22Rv1 (cell line): ENCODE measurements at regions not wholly inside any gene's neighbourhood (a gene's known extent, or its start where the extent isn't known, plus 50 kb on each side); places are given as distances from the start of the nearest gene placed in this dataset.

Experiments used
- H3K27ac ChIP-seq: fragments of 450-650 bp; 2 replicates; pipeline ENCODE4 v1.5.1; 2017
- CTCF ChIP-seq: fragments of 450-650 bp; IDR thresholded peaks from 2 replicates; pipeline ENCODE4 v1.5.1; 2017; ENCODE audit warnings: mild to moderate bottlenecking
- ZFX ChIP-seq: fragments of 450-650 bp; IDR thresholded peaks from 2 replicates; pipeline ENCODE4 v1.6.1; 2017; ENCODE audit warnings: antibody characterized with exemption, borderline replicate concordance

GRCh38 chr18:7341581-7342337 is 110.9 kb downstream of the LRRC30 start:
- TF ChIP-seq ZFX: no peak
- H3K27ac ChIP-seq: no peak overlapping the region

- no peak overlapping the region for H3K27ac ChIP-seq
- TF ChIP-seq CTCF (peak; percentile 12; the same call in 1 of the 2 replicates), ZFX (no peak)
Measured at GRCh38 chr18:7349181-7349837, 118.4 kb downstream of the LRRC30 start.

- H3K27ac ChIP-seq: no peak overlapping the region
- no peak for TF ChIP-seq ZFX
- TF ChIP-seq CTCF: no peak
Measured at GRCh38 chr18:7358989-7359726, 128.3 kb downstream of the LRRC30 start.

- TF ChIP-seq ZFX: no peak
- TF ChIP-seq CTCF: no peak
- H3K27ac ChIP-seq: no peak overlapping the region
Measured at GRCh38 chr18:7360606-7361170, 129.8 kb downstream of the LRRC30 start.

- TF ChIP-seq ZFX (no peak), CTCF (no peak)
- no peak overlapping the region for H3K27ac ChIP-seq
Measured at GRCh38 chr18:7363338-7363737, 132.4 kb downstream of the LRRC30 start.

GRCh38 chr18:7366597-7366996 is 135.7 kb downstream of the LRRC30 start:
- H3K27ac ChIP-seq: no peak overlapping the region
- no peak for TF ChIP-seq CTCF
- no peak for TF ChIP-seq ZFX

GRCh38 chr18:7367336-7367735 is 136.4 kb downstream of the LRRC30 start:
- H3K27ac ChIP-seq: no peak overlapping the region
- TF ChIP-seq CTCF (no peak), ZFX (no peak)
